Esophagus squamous epithelium (tissue), 5 donors: ENCODE measurements at regions not wholly inside any gene's neighbourhood (a gene's known extent, or its start where the extent isn't known, plus 50 kb on each side); places are given as distances from the start of the nearest gene placed in this dataset.
A peak's percentile ranks its signal among the peaks of the same experiment; 100 is the strongest.

ENCODE experiments used
- DNase-seq: peaks from one replicate; lab custom pipeline; 2025; lab: John Stamatoyannopoulos, UW
- H3K27ac ChIP-seq, 4 donors: fragments of 200-600 bp; sonication (generic); one replicate each; pipeline ENCODE4 v1.5.1; 2016 to 2019; ENCODE audit warnings: mild to moderate bottlenecking in 1 of 4
- H3K27me3 ChIP-seq, 4 donors: fragments of 200-600 bp; sonication (generic); 1 replicate in 3 of 4; 2 replicates in 1 of 4; pipeline versions ENCODE4 v1.5.1 to v1.6.0; 2017 to 2021; ENCODE audit warnings: antibody characterized with exemption in 1 of 4
- H3K36me3 ChIP-seq, 3 donors: fragments of 200-600 bp; sonication (generic); one replicate each; pipeline ENCODE4 v1.5.1; 2016 to 2019
- H3K4me1 ChIP-seq, 3 donors: fragments of 200-600 bp; sonication (generic); one replicate each; pipeline ENCODE4 v1.5.1; 2017 to 2019
- H3K4me3 ChIP-seq, 4 donors: fragments of 200-600 bp; sonication (generic); 1 replicate in 3 of 4; 2 replicates in 1 of 4; pipeline ENCODE4 v1.5.1; 2016 to 2019; ENCODE audit warnings: mild to moderate bottlenecking in 2 of 4, moderate library complexity in 1 of 4
- H3K9me3 ChIP-seq, 3 donors: fragments of 200-600 bp; sonication (generic); one replicate each; pipeline ENCODE4 v1.5.1; 2016 to 2019
- POLR2A ChIP-seq, 4 donors: fragments of 450-650 bp; IDR thresholded peaks; one replicate each; pipeline ENCODE4 v1.6.1; 2017; ENCODE audit warnings: antibody characterized with exemption in 4 of 4, mild to moderate bottlenecking in 4 of 4, moderate library complexity in 3 of 4
- WGBS, 2 donors: methylation state at CpG; one replicate each; pipeline ENCODE4 v1.1.5; 2018; 5-methylcytosine and 5-hydroxymethylcytosine counted together
- intact Hi-C: fragments of 100-400 bp; cut with DNase I; formaldehyde crosslinking; loops from one replicate; pipeline ENCODE4 v1.15.0; 2022
- TF ChIP-seq, protein P1 (sequence below), 6 experiments: fragments of 450-650 bp in 4 of 6; fragments of 200-600 bp in 2 of 6; sonication (generic) in 2 of 6; IDR thresholded peaks; one replicate each; pipeline ENCODE4 v1.5.1; 2016 to 2019; ENCODE audit warnings: antibody characterized with exemption in 6 of 6, mild to moderate bottlenecking in 4 of 6, moderate library complexity in 4 of 6
- donor health status: DM: yes; HTN: yes; CAD: no.

DNA sequence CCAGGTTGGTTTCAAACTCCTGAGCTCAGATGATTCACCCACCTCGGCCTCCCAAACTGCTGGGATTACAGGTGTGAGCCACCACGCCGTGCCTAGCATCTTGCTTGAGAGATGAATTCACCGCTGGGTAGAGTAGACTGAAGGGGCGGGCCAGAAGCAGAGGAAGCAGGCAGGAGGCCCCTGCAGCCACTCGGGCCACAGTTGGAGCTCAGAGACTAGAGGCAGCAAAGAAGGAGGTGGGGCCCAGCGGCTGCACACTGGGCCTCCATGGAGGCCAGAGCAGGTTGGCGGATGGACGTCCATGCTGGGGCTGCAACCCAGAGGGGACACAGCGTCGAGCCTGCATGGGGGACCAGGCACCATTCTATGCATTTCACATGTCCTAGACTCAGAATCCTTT lies 88.4 kb upstream of the FGF3 start:
- intact Hi-C loops, result no loop called here

DNA sequence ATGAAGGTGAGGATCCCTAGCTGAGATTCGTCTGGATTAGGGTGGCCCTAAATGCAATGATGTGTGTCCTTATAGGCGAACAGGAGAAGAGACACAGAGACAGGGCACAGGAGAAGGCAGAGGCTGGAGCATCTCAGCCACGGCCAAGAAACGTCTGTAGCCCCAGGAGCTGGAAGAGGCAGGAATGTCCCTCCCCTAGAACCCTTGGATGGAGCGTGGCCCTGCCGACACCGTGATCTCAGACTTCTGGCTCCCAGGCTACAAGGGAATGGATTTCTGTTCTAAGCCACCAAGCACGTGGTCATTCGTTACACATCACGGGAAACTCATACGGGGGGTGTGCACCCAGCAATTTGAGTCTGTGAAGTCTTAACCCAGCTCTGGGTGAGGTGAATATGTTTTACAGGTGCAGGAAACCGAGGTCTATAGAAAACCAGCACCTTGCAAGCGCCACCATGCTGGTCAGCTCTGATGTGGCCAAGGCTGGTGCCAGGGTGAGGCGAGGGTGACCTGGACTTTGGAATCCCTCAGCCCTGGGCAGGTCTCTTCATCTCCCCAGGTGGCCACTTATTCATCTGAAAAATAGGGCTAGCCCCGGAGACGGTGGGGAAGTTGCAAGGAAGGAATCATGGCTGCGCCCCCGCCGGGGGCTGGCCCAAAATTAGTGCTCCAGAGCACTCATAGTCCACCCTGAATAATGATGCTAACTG lies 89.5 kb upstream of the FGF3 start:
- no peak overlapping the region for H3K27ac ChIP-seq
- WGBS, 2 donors, result 62 to 72% methylated on average over 13 to 15 of the region's 19 CpGs
- no peaks in the 10 kb centered on the region for H3K36me3 ChIP-seq
- TF ChIP-seq POLR2A (IDR thresholded peaks at IDR 0.05), result no peak
- TF ChIP-seq, protein P1, sequence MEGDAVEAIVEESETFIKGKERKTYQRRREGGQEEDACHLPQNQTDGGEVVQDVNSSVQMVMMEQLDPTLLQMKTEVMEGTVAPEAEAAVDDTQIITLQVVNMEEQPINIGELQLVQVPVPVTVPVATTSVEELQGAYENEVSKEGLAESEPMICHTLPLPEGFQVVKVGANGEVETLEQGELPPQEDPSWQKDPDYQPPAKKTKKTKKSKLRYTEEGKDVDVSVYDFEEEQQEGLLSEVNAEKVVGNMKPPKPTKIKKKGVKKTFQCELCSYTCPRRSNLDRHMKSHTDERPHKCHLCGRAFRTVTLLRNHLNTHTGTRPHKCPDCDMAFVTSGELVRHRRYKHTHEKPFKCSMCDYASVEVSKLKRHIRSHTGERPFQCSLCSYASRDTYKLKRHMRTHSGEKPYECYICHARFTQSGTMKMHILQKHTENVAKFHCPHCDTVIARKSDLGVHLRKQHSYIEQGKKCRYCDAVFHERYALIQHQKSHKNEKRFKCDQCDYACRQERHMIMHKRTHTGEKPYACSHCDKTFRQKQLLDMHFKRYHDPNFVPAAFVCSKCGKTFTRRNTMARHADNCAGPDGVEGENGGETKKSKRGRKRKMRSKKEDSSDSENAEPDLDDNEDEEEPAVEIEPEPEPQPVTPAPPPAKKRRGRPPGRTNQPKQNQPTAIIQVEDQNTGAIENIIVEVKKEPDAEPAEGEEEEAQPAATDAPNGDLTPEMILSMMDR (IDR thresholded peaks at IDR 0.05), result no peak
- H3K4me1 ChIP-seq, result no peaks in the 10 kb centered on the region
- intact Hi-C loops, result no loop called here
- peaks cover 0 to 91% (median 0%) of the 10 kb centered on the region in 4 donors for H3K27me3 ChIP-seq
- no peak overlapping the region for H3K4me3 ChIP-seq
- no peaks in the 10 kb centered on the region for H3K9me3 ChIP-seq
- no peak for DNase-seq

More for the DNA sequence above, 88.4 kb upstream of the FGF3 start:
- no peak for DNase-seq
- Histone ChIP-seq H3K36me3 (no peaks in the 10 kb centered on the region), H3K4me3 (no peak overlapping the region), H3K27ac (no peak overlapping the region), H3K4me1 (no peaks in the 10 kb centered on the region), H3K9me3 (no peaks in the 10 kb centered on the region), H3K27me3 (peaks cover 0 to 86% (median 0%) of the 10 kb centered on the region in 4 donors)
- no peak for TF ChIP-seq POLR2A (IDR thresholded peaks at IDR 0.05)
- TF ChIP-seq, protein P1 (IDR thresholded peaks at IDR 0.05), result no peak
- WGBS, 2 donors, result 60 to 94% methylated on average over 1 to 5 of the region's 11 CpGs

DNA sequence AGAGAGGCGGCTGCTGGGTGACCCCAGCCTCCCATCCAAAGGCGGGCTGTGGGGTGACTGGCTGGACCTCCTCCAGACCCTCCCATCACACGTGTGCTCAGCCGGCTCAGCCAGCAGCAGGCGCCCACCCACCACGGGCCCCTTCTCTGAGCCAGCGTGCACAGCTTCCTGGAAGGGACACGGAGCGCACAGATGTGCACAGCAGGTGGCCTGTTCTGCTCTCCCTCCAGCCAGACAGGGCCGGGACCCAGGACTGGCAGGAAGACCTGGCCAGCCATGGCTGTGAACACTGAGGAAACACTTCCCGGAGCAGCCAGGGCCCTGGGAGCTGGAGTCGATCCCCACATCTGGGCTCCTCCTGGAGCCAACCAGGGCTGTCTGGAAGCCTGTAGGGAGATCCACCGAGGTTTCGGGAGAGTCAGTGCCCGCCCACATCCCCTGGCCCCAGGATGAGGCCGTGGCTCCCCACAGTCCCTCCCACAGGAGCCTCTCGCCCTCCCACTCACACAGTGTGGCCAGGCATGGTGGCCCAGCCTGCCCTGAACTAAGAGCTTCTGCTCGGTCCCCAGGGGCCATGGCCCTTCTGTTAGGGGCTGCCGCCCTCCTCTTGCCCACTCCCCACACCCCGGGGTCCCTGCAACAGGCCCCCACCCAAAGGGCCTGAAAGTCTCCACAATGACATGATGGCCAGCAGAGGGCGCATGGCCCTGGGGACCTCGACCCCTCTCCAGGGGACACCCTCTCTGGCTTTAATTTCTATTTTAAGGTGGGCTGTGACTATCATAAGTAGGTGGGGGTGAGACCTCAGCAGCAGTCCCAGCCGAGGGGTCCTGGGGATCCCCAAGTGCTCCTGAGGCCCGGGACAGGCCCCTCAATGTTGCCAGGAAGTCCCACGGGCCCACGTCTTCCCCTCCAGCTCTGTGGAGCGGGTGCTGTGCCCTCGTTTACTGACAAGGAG lies 90.6 kb upstream of the FGF3 start:
- H3K36me3 ChIP-seq, result no peaks in the 10 kb centered on the region
- no peak for DNase-seq
- H3K27me3 ChIP-seq, result peaks cover 0 to 93% (median 0%) of the 10 kb centered on the region in 4 donors
- H3K27ac ChIP-seq, result no peak overlapping the region
- TF ChIP-seq, protein P1 (IDR thresholded peaks at IDR 0.05), result peak in 4 of 6 experiments; percentile 4 to 46 (median 33)
- TF ChIP-seq POLR2A (IDR thresholded peaks at IDR 0.05), result no peak
- WGBS, 2 donors, result 10 to 64% methylated on average over 3 to 16 of the region's 28 CpGs
- no peak overlapping the region for H3K4me3 ChIP-seq
- intact Hi-C loops, result no loop called here
- no peaks in the 10 kb centered on the region for H3K9me3 ChIP-seq
- H3K4me1 ChIP-seq, result peaks cover 0 to 8% (median 1%) of the 10 kb centered on the region in 3 donors

DNA sequence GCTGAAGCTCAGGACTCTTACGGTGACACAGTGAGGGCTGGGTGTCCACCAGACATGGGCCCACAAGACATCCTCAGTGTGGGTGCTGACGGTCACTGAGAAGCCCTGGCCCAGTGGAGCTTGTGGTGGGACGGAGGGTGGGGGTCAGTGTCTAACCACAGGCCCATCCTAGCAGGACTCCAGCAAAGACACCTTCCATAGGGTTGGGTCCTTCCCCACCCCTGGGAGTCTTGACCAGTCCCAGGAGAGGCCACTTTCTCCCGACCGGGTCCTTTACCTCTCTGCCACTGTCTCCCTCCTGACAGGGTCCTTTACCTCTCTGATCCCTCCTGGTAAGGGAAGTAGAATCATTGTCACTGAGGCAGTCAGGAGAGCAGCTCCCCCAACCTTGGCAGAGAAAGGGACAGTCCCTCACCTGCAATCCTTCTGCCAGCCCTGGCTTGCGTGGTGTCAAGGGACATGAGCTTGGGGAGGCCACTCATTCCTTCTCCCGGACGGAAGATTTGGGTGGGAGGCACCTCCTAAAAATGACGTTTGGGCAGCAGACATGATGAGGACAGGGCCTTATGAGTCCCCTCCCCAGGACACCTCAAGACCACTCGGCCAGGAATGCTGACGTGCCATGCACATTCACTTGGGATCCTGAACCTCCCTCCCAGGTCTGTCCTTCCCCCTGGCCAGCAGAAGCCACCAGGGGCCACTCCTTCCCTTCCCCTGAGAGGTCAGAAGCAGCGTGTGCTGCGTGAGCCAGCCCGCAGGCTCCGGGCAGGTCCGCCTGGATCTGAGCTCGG lies 91.5 kb upstream of the FGF3 start:
- Histone ChIP-seq H3K4me3 (no peak overlapping the region), H3K9me3 (no peaks in the 10 kb centered on the region), H3K4me1 (peaks cover 0 to 16% (median 10%) of the 10 kb centered on the region in 3 donors), H3K36me3 (no peaks in the 10 kb centered on the region), H3K27ac (no peak overlapping the region), H3K27me3 (peaks cover 0 to 92% (median 0%) of the 10 kb centered on the region in 4 donors)
- intact Hi-C loops, result no loop called here
- 60 to 66% methylated on average over 1 to 9 of the region's 17 CpGs for WGBS, 2 donors
- no peak for TF ChIP-seq POLR2A (IDR thresholded peaks at IDR 0.05)
- TF ChIP-seq, protein P1 (IDR thresholded peaks at IDR 0.05), result no peak
- DNase-seq, result no peak
